GM19025 (cell line): ENCODE measurements at regions not wholly inside any gene's neighbourhood (a gene's known extent, or its start where the extent isn't known, plus 50 kb on each side); places are given as distances from the start of the nearest gene placed in this dataset.
"Not testable (repeated sequence)": the region's sequence is repeated elsewhere in the genome, so short reads cannot be mapped to it uniquely, and the experiment has no call there.

ENCODE experiments used
- ATAC-seq: cut with Tn5 transposase; IDR thresholded peaks from one replicate; pipeline ENCODE4 v1.9.1; 2021; ENCODE audit warnings: mild to moderate bottlenecking, low read depth, moderate library complexity; ENCODE audit not compliant: unreplicated experiment

DNA sequence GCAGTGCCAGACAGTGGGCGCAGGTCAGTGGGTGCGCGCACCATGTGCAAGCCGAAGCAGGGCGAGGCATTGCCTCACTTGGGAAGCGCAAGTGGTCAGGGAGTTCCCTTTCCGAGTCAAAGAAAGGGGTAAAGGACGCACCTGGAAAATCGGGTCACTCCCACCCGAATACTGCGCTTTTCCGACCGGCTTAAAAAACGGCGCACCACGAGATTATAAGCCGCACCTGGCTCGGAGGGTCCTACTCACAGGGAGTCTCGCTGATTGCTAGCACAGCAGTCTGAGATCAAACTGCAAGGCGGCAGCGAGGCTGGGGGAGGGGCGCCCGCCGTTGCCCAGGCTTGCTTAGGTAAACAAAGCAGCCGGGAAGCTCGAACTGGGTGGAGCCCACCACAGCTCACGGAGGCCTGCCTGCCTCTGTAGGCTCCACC, 77.9 kb downstream of the NR4A2 start:
- ATAC-seq: not testable (repeated sequence)

DNA sequence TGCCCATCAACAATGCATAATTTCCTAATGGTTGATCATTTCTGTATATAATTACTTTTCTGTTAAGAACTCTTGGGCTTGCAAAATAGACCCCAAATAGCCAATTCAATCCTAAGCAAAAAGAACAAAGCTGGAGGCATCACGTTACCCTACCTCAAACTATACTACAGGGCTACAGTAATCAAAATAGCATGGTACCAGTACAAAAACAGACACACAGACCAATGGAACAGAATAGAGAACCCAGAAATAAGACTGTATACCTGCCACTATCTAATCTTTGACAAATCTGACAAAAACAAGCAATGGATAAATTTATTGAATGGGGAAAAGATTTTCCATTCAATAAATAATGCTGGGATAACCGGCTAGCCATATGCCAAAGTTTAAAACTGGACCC, 78.8 kb downstream of the NR4A2 start:
- no peak for ATAC-seq

DNA sequence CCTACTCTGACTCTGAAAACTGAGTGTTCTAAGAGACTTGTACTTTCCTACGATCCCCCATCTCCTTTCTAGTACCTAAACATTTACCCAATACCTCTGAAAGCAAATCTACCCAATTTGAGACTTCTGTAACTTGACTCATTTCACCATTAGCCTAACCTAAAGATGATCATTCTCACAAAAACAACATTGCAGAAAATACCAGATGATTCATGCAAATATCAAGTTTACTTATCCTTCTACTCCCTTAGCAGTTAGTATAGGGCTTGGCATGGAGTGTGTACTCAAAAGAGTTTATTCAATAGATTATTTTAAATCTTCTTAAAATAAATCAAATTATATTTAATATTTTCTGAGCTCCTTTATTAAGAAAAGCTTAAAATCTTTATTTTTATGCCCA, 89.6 kb downstream of the NR4A2 start:
- ATAC-seq: no peak

DNA sequence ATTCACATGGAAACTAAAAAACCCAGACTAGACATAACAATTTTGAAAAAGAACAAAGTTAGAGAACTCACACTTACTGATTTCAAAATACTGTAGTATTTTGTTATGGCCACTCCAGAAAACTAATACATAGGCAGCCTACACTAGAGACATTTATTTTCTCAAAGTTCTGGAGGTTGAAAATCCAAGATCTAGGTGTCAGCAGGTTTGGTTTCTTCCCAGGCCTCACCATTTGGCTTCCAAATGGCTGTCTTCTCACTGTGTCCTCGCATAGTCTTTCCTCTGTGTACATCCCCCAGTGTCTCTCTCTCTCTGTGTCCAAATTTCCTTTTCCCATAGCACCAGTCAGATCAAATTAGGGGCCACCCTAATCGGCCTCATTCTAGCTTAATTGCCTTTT, 95.0 kb downstream of the NR4A2 start:
- ATAC-seq: no peak

DNA sequence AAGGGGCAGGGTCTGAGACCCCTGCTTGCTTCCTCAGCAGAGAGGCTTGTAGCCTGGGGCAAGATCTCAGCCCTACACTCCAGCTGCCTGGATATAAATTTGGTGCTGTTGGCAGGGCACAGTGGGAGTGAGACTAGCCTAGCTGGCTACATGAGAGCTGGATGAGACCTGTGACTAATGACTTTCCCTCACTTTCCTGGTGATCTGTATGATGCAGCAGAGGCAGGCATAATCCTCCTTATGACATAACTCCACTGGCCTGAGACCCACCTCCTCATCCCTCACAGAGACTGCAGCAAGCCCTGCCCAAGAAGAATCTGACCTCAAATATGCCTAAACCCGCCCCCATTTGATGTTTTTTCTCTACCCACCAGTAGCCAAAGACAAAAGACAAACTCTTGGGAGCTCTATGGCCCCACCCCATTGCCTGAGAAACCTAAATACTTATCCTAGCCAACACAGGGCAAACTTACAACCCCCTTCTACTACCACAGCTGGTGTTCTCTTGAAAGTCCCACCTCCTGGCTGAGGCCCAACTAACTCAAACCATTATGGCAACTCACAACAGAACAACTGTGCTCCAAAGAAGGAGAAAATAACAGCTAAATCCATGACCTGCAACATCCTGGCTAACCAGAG, 102.7 kb downstream of the NR4A2 start:
- no peak for ATAC-seq

DNA sequence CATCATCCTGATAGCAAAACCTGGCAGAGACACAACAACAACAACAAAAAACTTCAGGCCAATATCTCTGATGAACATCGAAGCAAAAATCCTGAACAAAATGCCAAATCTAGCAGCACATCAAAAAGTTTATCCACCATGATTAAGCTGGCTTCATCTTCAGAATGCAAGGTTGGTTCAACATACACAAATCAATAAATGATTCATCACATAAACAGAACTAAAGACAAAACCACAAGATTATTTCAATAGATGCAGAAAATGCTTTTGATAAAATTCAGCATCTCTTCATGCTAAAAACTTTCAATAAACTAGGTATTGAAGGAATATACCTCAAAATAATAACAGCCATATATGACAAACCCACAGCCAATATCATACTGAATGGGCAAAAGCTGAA, 109.2 kb downstream of the NR4A2 start:
- not testable (repeated sequence) for ATAC-seq

DNA sequence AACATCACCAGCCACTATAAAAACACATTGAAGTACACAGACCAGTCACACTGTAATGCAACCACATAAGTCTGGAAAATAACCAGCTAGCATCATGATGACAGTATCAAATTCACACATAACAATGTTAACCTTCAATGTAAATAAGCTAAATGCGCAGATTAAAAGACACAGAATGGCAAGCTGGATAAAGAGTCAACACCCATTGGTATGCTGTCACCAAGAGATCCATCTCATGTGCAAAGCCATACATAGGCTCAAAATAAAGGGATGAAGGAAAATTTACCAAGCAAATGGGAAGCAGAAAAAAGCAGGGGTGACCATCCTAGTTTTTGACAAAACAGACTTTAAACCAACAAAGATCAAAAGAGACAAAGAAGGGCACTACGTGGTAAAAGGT, 110.8 kb downstream of the NR4A2 start:
- no peak for ATAC-seq

DNA sequence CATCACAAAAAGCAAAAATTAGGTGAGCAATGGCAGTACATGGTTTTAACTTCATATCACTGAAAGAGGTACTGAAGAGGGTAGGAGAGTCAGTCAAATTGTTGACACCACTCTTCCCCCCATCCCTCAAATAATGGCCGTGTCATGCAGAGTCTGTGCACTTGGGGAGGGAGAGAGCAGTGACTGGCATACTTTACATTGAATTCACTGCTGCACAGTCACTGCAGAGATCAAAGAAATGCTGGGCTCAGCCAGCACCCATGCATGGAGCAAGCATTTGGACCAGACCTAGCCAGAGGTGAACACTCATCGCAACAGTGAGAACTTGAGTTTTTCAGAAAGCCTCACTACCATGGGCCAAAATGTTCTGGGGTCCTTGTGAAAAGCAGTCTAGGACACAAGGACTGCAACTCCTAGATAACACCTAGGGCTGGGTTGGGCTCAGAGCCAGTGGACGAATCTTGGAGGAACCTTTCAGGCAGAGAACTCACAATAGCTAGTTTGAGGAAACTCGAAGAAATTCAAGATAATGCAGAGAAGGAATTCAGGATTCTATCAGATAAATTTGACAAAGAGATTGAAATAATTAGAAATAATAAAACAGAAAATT, 112.9 kb downstream of the NR4A2 start:
- ATAC-seq: no peak

DNA sequence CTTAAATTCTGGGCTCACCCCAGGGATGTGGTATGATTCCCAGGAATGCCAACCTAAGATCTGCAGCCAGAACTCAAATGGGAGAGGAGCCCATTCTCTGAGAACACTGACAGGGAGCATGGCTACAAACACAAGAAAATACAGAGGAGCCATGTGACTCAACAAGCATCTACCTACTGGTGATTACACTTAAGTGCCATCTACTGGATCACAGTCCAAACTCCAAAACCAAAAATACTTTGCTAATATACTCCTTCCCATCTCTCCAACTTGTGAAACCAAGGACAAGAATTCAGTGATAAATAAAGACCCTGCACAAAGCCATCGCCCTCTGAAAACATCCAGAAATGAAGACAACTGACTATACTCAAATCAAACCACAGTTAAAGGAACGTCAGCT, 116.9 kb downstream of the NR4A2 start:
- ATAC-seq: no peak

- ATAC-seq: no peak
Observed at GRCh38 chr2:156211318-156211717, 121.2 kb downstream of the NR4A2 start.

DNA sequence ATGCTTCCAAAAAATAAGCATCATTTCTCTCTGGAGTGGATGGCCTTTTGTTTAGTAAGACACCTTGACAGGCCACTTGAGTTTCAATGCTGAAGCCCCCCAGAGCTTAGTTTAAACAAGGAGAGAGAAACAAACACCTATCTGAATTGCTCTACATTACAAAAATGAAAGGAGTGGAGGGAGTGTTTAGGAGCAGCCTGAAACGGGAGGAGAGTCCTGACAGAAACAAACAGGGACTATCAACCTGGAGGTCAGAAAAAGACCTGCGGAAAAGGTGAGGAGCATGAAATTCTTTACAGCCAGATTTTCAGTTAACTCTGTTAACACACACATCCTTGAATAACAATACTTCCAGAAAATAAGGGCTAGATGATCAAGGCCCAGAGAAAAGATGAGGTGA, 126.2 kb downstream of the NR4A2 start:
- no peak for ATAC-seq

DNA sequence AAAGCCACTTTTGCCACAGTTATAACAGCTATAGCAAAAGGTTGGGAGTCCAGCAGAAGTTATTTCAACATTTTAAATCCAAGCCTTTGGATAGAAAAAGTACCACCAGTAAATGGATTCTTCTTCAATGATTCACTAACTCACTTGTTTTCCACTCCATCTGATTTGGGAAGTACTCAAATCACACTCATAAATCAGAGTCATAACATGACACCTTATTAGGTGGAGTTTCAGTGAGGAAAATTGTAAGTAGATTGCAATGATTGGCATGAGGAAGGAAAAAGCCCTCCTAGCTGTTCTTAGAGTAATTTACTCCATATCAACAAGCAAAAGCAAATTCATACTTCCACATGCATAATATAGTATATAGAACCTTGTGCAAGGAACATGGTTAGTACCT, 132.9 kb downstream of the NR4A2 start:
- no peak for ATAC-seq

- no peak for ATAC-seq
Observed at GRCh38 chr2:156196031-156196430, 136.5 kb downstream of the NR4A2 start.

GRCh38 chr2:156192468-156192867, 140.1 kb downstream of the NR4A2 start:
- no peak for ATAC-seq

GRCh38 chr2:156191527-156191926, 141.0 kb downstream of the NR4A2 start:
- ATAC-seq: no peak

DNA sequence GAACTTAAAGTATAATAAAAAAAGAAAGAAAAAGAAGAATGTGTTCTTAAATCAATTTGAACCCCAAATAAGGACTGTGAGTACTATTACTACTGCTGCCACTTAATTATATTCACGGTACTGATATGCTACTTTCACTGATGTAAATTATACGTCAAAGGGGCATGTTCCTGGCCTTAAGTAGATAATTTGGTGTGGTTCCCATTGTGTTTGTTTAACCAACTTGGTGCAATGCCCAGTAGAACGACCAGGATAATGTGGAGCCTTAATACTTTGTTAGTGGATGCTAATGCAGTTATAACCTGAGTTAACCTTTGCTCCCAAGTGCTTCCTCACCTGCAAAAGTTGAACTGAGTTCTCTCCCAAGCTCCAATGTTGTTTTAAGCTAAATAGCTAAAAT, 142.0 kb downstream of the NR4A2 start:
- no peak for ATAC-seq

DNA sequence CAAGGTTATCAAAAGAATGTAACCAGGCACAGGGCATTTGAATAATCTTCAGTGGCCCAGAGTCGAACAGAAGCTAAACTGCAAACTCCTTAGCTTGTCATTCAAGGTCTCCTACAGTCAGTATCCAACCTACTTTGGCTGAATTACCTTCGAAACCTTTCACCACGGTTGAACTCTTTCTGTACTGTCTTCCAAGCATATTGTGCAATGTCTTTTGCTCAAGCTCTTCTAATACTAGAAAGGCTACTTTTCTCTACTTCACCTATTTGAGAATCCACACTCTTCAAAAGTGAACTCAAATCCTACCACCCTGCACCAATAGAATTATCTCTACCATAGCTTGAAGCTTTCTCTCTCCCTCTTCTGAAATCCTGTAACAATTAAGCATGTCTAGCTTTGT, 142.9 kb downstream of the NR4A2 start:
- ATAC-seq: no peak

DNA sequence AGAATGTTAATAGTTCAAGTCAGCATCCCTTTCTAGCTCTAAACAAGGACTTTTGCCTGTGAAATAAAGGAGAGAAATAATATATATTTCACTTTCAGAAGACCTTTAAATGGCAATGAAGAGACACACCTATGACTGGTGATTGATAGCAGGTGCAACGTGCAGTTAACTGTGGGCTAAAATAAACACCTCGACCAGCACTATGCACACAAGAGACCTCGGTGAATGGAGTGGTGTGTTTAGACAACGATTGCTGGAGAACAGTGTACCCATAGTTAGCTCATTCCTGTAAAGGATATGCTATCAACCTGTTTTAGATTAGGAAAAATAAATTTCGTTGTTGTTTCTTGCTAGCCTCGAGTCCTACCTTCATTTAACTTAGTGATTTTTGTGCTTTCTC, 143.4 kb downstream of the NR4A2 start:
- ATAC-seq: no peak

DNA sequence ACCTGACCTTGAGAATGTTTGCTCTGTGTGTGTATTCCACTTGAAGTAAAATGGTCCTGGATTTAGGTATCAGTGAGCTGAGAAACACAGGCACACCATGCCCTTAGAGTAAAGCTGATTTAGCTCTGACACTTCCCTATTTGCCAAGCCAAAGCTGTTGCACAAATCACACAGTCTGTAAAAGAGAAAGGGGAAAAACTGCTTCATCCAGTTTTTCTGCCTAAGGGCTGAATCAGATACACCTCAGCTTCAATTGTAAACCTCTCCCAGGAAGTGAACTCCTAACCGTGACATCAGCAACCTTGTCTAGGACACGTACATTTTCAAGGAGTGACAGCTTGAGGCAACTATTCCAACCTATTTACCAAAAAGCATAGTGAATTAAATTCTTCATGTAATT, 150.4 kb downstream of the NR4A2 start:
- ATAC-seq: no peak

DNA sequence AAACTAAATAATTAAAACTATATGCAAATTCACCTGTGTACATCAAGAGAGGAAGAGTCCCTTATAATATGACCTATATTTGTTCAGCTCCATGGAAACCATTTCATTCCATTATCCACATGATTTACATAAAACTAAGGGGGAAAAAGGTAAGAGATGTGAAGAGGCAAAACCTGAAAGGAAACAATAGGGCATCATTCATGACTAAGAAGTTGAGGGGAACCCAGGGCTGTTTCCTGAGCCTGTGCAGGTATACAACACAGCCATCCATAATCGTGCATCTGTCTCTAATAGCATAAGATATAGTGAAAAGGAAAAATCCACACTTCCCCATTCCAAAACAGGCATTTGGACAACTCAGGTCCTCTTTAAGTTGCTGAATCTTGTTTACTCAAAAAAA, 151.3 kb downstream of the NR4A2 start:
- ATAC-seq: no peak

DNA sequence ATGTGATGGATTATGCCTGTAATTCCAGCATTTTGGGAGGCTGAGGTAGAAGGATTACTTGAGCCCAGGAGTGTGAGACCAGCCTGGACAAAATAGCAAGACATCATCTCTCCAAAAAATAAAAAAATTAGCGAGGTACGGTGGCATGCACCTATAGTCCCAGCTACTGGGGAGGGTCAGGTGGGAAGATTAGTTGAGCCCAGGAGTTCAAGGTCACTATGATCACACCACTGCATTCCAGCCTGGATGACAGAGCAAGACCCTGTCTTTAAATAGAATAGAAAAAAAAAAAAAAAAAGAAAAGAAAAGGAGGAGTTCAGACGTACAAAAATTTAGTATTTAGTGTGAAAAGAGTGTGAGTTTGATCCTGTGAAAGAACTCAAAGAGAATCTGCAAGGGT, 154.9 kb downstream of the NR4A2 start:
- ATAC-seq: no peak

- no peak for ATAC-seq
Observed at GRCh38 chr2:156175946-156176345, 156.6 kb downstream of the NR4A2 start.

DNA sequence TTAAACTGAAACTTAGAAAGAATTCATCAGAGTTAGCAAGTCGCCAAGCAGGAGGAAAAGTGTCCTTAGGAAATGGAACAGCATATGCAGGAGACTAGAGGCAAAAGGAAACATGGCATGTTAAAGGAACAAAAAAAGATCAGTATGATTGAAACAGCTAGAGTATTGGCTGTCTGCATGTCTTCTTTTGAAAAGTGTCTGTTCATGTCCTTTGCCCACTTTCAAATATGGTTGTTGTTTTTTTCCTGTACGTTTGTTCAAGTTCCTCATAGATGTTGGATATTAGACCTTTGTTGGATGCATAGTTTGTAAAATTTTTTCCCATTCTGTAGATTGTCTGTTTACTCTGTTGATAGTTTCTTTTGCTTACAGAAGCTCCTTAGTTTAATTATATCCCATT, 161.6 kb downstream of the NR4A2 start:
- no peak for ATAC-seq
